OCI-LY3 (cell line): ENCODE measurements at regions not wholly inside any gene's neighbourhood (a gene's known extent, or its start where the extent isn't known, plus 50 kb on each side); places are given as distances from the start of the nearest gene placed in this dataset.

Experiments used
- EZH2phosphoT487 ChIP-seq: fragments of 200-600 bp; shearing (Covaris generic); IDR thresholded peaks from 2 replicates; pipeline ENCODE4 v1.6.1; 2018; ENCODE audit warnings: antibody characterized with exemption, mixed run types, low read depth
- TF ChIP-seq, protein P1 (sequence below): fragments of 200-600, 300-600 bp; sonication (generic); IDR thresholded peaks from 2 replicates; pipeline ENCODE4 v1.5.1; 2014; ENCODE audit warnings: antibody characterized with exemption, low read length, low read depth

DNA sequence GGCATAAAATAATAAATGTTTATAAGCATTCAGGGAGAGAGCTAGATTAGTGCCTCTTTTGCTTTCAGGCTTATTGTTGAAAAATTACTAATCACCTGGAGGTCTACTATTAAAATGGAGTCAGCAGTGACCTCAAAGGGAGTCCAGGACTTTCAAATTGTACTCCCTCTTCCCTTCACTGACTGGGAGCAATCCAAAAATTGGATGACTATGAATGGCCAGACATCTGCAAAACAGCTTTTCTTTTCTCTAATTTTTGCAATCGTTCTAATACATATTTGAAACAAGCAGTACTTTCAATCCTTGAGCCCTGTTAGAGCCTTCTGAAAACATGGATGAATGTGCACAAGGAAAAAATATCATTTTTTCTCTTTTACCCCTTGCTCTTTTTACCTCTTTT is 461.8 kb downstream of the TMEM232 start:
- TF ChIP-seq, protein P1, sequence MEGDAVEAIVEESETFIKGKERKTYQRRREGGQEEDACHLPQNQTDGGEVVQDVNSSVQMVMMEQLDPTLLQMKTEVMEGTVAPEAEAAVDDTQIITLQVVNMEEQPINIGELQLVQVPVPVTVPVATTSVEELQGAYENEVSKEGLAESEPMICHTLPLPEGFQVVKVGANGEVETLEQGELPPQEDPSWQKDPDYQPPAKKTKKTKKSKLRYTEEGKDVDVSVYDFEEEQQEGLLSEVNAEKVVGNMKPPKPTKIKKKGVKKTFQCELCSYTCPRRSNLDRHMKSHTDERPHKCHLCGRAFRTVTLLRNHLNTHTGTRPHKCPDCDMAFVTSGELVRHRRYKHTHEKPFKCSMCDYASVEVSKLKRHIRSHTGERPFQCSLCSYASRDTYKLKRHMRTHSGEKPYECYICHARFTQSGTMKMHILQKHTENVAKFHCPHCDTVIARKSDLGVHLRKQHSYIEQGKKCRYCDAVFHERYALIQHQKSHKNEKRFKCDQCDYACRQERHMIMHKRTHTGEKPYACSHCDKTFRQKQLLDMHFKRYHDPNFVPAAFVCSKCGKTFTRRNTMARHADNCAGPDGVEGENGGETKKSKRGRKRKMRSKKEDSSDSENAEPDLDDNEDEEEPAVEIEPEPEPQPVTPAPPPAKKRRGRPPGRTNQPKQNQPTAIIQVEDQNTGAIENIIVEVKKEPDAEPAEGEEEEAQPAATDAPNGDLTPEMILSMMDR, result no peak
- TF ChIP-seq EZH2phosphoT487, result no peak
